Esophagus muscularis mucosa (tissue), 4 donors: ENCODE measurements at regions not wholly inside any gene's neighbourhood (a gene's known extent, or its start where the extent isn't known, plus 50 kb on each side); places are given as distances from the start of the nearest gene placed in this dataset.

Source experiments
- EP300 ChIP-seq: sonication (generic); formaldehyde crosslinking; IDR thresholded peaks from one replicate; pipeline ENCODE4 v1.6.1; 2017; ENCODE audit warnings: antibody characterized with exemption
- POLR2A ChIP-seq: fragments of 450-650 bp; IDR thresholded peaks from one replicate; pipeline ENCODE4 v1.6.1; 2017; ENCODE audit warnings: antibody characterized with exemption, moderate library complexity, mild to moderate bottlenecking, low read depth
- POLR2AphosphoS5 ChIP-seq, 2 donors: sonication (generic); formaldehyde crosslinking; IDR thresholded peaks; one replicate each; pipeline ENCODE4 v1.6.1; 2017; ENCODE audit warnings: antibody characterized with exemption in 2 of 2
- TF ChIP-seq, protein P1 (sequence below), 3 experiments: fragments of 200-600 bp in 2 of 3; fragments of 450-650 bp in 1 of 3; sonication (generic) in 2 of 3; IDR thresholded peaks; one replicate each; pipeline ENCODE4 v1.5.1; 2017 to 2019; ENCODE audit warnings: antibody characterized with exemption in 3 of 3, mild to moderate bottlenecking in 2 of 3, moderate library complexity in 1 of 3

DNA sequence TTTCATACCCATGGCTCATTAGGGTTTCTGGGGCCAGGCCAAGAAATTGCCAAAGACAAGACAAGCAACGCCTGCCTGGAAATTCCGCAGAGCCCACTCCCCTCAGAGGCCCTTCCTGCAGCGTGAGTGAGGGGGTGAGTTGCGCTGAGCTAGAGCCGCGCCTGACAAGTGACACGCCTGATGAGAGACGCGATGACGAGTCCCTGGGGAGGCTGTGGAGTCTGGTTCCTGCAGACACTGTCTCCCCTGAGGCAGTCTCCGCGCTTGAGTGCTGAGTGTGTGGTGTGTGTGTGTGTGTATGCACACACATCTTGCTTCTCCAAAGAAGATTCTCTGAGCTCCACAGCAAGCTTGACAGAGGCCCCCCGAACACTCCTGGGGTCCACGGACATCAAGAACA lies 269.8 kb downstream of the BCOR start:
- TF ChIP-seq, protein P1, sequence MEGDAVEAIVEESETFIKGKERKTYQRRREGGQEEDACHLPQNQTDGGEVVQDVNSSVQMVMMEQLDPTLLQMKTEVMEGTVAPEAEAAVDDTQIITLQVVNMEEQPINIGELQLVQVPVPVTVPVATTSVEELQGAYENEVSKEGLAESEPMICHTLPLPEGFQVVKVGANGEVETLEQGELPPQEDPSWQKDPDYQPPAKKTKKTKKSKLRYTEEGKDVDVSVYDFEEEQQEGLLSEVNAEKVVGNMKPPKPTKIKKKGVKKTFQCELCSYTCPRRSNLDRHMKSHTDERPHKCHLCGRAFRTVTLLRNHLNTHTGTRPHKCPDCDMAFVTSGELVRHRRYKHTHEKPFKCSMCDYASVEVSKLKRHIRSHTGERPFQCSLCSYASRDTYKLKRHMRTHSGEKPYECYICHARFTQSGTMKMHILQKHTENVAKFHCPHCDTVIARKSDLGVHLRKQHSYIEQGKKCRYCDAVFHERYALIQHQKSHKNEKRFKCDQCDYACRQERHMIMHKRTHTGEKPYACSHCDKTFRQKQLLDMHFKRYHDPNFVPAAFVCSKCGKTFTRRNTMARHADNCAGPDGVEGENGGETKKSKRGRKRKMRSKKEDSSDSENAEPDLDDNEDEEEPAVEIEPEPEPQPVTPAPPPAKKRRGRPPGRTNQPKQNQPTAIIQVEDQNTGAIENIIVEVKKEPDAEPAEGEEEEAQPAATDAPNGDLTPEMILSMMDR (IDR thresholded peaks at IDR 0.05): no peak
- TF ChIP-seq POLR2A: no peak
- no peak for TF ChIP-seq POLR2AphosphoS5 (IDR thresholded peaks at IDR 0.05)
- no peak for TF ChIP-seq EP300
